Sigmoid colon (tissue), 6 donors: ENCODE measurements at regions not wholly inside any gene's neighbourhood (a gene's known extent, or its start where the extent isn't known, plus 50 kb on each side); places are given as distances from the start of the nearest gene placed in this dataset.
"Not testable (repeated sequence)": the region's sequence is repeated elsewhere in the genome, so short reads cannot be mapped to it uniquely, and the experiment has no call there.

Source experiments
- DNase-seq: peaks from one replicate; pipeline ENCODE4 v3.0.0-alpha.2; 2019
- H3K27ac ChIP-seq, 4 donors: fragments of 200-600 bp; sonication (generic); one replicate each; pipeline ENCODE4 v1.5.1; 2016 to 2019; ENCODE audit warnings: mild to moderate bottlenecking in 1 of 4
- H3K27me3 ChIP-seq, 3 donors: fragments of 200-600 bp; sonication (generic); one replicate each; pipeline ENCODE4 v1.5.1; 2019; ENCODE audit warnings: mild to moderate bottlenecking in 1 of 3
- H3K36me3 ChIP-seq, 4 donors: fragments of 200-600 bp; sonication (generic); one replicate each; pipeline ENCODE4 v1.5.1; 2016 to 2019
- H3K4me1 ChIP-seq, 4 donors: fragments of 200-600 bp; sonication (generic); one replicate each; pipeline ENCODE4 v1.5.1; 2017 to 2019
- H3K4me3 ChIP-seq, 4 donors: fragments of 200-600 bp; sonication (generic); one replicate each; pipeline ENCODE4 v1.5.1; 2017 to 2019; ENCODE audit warnings: mild to moderate bottlenecking in 2 of 4, moderate library complexity in 1 of 4
- H3K9me3 ChIP-seq, 4 donors: fragments of 200-600 bp in 3 of 4; sonication (generic) in 3 of 4; one replicate each; pipeline versions ENCODE4 v1.5.1 to v1.6.1; 2013 to 2019
- EP300 ChIP-seq, 4 donors: sonication (generic); formaldehyde crosslinking; IDR thresholded peaks; one replicate each; pipeline ENCODE4 v1.6.1; 2017; ENCODE audit warnings: antibody characterized with exemption in 4 of 4
- POLR2A ChIP-seq, 2 donors: fragments of 450-650 bp; IDR thresholded peaks; one replicate each; pipeline ENCODE4 v1.6.1; 2016; ENCODE audit warnings: antibody characterized with exemption in 2 of 2, mild to moderate bottlenecking in 2 of 2, moderate library complexity in 2 of 2
- POLR2AphosphoS5 ChIP-seq, 4 donors: sonication (generic); formaldehyde crosslinking; IDR thresholded peaks; one replicate each; pipeline ENCODE4 v1.6.1; 2017; ENCODE audit warnings: antibody characterized with exemption in 4 of 4
- WGBS, 2 donors: extraction: QIAGEN DNeasy Blood & Tissue Kit; methylation state at CpG; one replicate each; pipeline ENCODE4 v1.1.7; 2013; 5-methylcytosine and 5-hydroxymethylcytosine counted together
- intact Hi-C: fragments of 100-400 bp; cut with DNase I; formaldehyde crosslinking; loops from one replicate; pipeline ENCODE4 v1.15.1; 2023
- TF ChIP-seq, protein P1 (sequence below), 4 experiments: fragments of 450-650 bp in 3 of 4; fragments of 200-600 bp in 1 of 4; IDR thresholded peaks; one replicate each; pipeline ENCODE4 v1.5.1; 2016 to 2019; ENCODE audit warnings: antibody characterized with exemption in 4 of 4, mild to moderate bottlenecking in 3 of 4, moderate library complexity in 2 of 4
- donor health status: healthy with polysubstance abuse.
- donor health status: healthy.

DNA sequence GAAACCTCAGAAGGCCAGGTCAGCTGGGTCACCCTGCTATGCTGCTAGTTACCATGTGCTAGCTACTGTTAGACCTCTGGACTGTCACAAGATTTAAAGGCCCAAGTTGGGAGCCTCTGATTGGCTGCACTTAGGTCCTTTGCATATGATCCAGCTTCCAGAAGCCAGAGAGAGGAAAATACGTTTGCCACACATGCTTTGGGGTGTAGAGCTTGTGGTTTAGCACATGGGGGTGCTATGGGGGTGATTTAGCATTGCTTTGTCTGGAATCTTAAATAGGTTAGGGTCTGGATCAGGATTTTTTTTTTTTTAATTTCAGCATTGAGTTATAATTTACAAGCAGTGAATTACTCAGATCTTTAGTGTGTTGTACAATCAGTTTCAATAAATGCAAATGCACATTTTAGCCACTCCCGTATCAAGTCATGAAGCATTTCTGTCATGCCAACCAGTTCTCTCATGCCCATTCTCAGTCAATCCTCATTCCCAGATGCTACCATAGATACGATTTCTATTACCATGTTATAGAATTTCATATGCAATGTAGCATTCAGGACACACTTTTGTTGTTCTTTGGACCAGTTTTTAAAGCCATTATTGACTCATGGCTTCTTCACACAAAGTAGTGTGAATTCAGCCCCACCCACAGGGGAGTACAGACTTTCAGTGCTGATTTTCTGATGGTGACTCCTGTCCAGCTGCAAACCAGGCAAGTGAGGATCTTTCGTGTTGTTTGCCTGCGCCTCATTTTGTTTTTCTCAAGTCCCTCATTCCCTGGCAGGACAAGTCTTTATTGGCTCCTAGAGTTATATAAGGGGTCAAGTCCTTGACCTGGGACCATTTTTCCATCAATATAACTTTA is 250.4 kb downstream of the LRRC70 start:
- Histone ChIP-seq H3K4me3 (no peak overlapping the region), H3K9me3 (peaks cover 0 to 4% (median 0%) of the 10 kb centered on the region in 4 donors), H3K27ac (no peak overlapping the region), H3K36me3 (no peaks in the 10 kb centered on the region), H3K27me3 (no peaks in the 10 kb centered on the region), H3K4me1 (no peaks in the 10 kb centered on the region)
- 44 to 52% methylated on average over 5 of the region's 5 CpGs for WGBS, 2 donors
- no peak for TF ChIP-seq POLR2AphosphoS5 (IDR thresholded peaks at IDR 0.05)
- no peak for TF ChIP-seq POLR2A (IDR thresholded peaks at IDR 0.05)
- TF ChIP-seq, protein P1, sequence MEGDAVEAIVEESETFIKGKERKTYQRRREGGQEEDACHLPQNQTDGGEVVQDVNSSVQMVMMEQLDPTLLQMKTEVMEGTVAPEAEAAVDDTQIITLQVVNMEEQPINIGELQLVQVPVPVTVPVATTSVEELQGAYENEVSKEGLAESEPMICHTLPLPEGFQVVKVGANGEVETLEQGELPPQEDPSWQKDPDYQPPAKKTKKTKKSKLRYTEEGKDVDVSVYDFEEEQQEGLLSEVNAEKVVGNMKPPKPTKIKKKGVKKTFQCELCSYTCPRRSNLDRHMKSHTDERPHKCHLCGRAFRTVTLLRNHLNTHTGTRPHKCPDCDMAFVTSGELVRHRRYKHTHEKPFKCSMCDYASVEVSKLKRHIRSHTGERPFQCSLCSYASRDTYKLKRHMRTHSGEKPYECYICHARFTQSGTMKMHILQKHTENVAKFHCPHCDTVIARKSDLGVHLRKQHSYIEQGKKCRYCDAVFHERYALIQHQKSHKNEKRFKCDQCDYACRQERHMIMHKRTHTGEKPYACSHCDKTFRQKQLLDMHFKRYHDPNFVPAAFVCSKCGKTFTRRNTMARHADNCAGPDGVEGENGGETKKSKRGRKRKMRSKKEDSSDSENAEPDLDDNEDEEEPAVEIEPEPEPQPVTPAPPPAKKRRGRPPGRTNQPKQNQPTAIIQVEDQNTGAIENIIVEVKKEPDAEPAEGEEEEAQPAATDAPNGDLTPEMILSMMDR (IDR thresholded peaks at IDR 0.05), result no peak
- no peak for TF ChIP-seq EP300 (IDR thresholded peaks at IDR 0.05)
- intact Hi-C loops, result no loop called here
- DNase-seq, result no peak

DNA sequence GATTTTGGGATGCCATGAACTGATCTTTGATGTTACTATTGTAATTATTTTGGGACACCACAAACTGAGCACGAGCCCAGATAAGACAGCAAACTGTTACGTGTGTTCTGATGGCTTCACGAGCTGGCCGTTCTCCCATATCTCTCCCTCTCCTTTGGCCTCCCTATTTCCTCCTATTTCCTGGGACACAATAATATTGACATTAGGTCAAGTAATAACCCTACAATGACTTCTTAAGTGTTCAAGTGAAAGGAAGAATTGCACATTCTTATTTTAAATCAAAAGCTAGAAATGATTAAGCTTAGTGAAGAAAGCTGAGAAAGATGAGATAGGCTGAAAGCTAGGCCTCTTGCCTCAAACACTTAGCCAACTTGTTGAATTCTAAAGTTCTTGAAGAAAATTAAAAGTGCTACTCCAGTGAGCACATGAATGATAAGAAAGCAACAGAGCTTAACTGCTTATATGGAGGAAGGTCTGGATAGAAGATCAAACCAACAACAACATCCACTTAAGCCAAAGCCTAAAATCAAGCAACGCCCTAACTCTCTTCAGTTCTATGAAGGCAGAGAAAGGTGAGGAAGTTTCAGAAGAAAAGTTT is 247.1 kb downstream of the LRRC70 start:
- no peak overlapping the region for H3K27ac ChIP-seq
- no peak for TF ChIP-seq POLR2A (IDR thresholded peaks at IDR 0.05)
- TF ChIP-seq, protein P1 (IDR thresholded peaks at IDR 0.05), result no peak
- no peak for TF ChIP-seq POLR2AphosphoS5 (IDR thresholded peaks at IDR 0.05)
- no peak for TF ChIP-seq EP300 (IDR thresholded peaks at IDR 0.05)
- H3K36me3 ChIP-seq, result no peaks in the 10 kb centered on the region
- 87 to 93% methylated on average over 5 of the region's 5 CpGs for WGBS, 2 donors
- no peak overlapping the region for H3K4me3 ChIP-seq
- H3K4me1 ChIP-seq, result no peaks in the 10 kb centered on the region
- H3K27me3 ChIP-seq, result no peaks in the 10 kb centered on the region
- intact Hi-C loops, result no loop called here
- DNase-seq, result no peak
- H3K9me3 ChIP-seq, result peaks cover 0 to 4% (median 0%) of the 10 kb centered on the region in 4 donors

DNA sequence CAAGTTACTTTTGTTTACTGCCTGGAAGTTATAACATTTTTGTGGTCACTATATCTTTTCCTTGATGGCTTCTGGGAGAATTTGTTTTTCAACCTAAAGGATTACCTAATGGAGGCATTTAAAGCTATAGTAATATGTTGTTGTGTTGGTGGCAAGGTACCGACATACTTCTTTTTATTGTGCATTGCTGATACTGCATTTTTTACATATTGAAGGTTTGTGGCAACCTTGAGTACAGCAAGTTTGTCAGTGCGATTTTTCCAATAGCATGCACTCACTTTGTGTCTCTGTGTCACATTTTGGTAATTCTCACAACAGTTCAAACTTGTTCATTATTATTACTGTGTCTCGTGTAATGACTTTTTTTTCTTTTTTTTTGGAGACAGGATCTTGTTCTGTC is 246.3 kb downstream of the LRRC70 start:
- intact Hi-C loops, result no loop called here
- Histone ChIP-seq H3K27ac (no peak overlapping the region), H3K36me3 (no peaks in the 10 kb centered on the region), H3K4me1 (no peaks in the 10 kb centered on the region), H3K9me3 (peaks cover 0 to under 1% (median 0%) of the 10 kb centered on the region in 4 donors), H3K27me3 (no peaks in the 10 kb centered on the region), H3K4me3 (no peak overlapping the region)
- WGBS, 2 donors, result 87 to 90% methylated on average over 3 of the region's 3 CpGs
- TF ChIP-seq POLR2AphosphoS5 (IDR thresholded peaks at IDR 0.05) (no peak), EP300 (IDR thresholded peaks at IDR 0.05) (no peak), POLR2A (IDR thresholded peaks at IDR 0.05) (no peak)
- TF ChIP-seq, protein P1 (IDR thresholded peaks at IDR 0.05), result no peak
- DNase-seq, result no peak

DNA sequence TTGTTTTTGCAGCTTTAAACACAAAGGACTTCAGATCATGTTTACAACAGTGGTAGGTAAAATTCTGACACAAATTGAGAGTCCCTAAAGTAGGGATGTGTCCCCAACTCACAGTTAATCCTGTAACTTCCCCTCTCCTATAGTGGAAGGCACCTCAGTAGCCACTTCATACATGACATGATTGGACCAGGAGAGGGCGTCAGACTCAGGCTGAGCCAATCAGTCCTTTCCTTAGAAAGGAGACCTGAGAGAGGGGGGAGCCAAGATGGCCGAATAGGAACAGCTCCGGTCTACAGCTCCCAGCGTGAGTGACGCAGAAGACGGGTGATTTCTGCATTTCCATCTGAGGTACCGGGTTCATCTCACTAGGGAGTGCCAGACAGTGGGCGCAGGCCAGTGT is 238.4 kb downstream of the LRRC70 start:
- DNase-seq, H3K4me3 ChIP-seq, H3K4me1 ChIP-seq, intact Hi-C loops, H3K9me3 ChIP-seq, H3K27ac ChIP-seq, H3K36me3 ChIP-seq, H3K27me3 ChIP-seq: not testable (repeated sequence)
- WGBS, 2 donors, result 94 to 95% methylated on average over 6 of the region's 8 CpGs

DNA sequence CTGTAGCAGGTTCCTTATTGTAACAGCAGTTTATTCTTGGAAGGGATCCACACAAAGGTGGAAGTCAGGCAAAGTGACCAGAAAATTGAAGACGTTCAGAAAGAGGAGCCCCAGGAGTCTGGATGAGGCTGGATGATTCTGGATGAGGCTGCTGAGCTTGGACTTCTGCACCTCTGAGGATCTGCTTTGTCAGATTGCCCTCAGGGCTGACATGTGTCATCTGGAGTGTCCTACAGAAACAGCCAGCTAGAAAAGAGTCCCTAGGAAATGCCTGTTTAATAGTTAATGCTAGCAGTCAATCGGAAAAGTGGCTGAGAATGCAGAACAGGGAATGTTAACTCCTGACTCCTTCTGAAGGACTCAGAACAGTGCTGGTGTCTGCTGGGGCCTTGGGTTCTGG is 236.4 kb downstream of the LRRC70 start:
- 70 to 75% methylated on average over 2 of the region's 2 CpGs for WGBS, 2 donors
- Histone ChIP-seq H3K27ac (no peak overlapping the region), H3K4me3 (no peak overlapping the region), H3K36me3 (no peaks in the 10 kb centered on the region), H3K9me3 (peaks cover 0 to 3% (median 0%) of the 10 kb centered on the region in 4 donors), H3K27me3 (no peaks in the 10 kb centered on the region), H3K4me1 (no peaks in the 10 kb centered on the region)
- intact Hi-C loops, result no loop called here
- TF ChIP-seq, protein P1 (IDR thresholded peaks at IDR 0.05), result no peak
- TF ChIP-seq POLR2AphosphoS5 (IDR thresholded peaks at IDR 0.05) (no peak), EP300 (IDR thresholded peaks at IDR 0.05) (no peak), POLR2A (IDR thresholded peaks at IDR 0.05) (no peak)
- DNase-seq, result no peak
